ENCODE measurements at regions not wholly inside any gene's neighbourhood (a gene's known extent, or its start where the extent isn't known, plus 50 kb on each side); places are given as distances from the start of the nearest gene placed in this dataset.

GRCh38 chr16:51326131-51326856 is 175.2 kb upstream of the SALL1 start:
- no peak for DNase-seq (ENCODE audit: low read depth in 2 of 2)

- DNase-seq (ENCODE audit: low read depth in 2 of 2), result no peak
Measured at GRCh38 chr16:51321251-51321650, 170.2 kb upstream of the SALL1 start.

GRCh38 chr16:51317575-51317974 is 166.5 kb upstream of the SALL1 start:
- DNase-seq (ENCODE audit: low read depth in 2 of 2), result no peak

GRCh38 chr16:51313198-51313597 is 162.1 kb upstream of the SALL1 start:
- DNase-seq (ENCODE audit: low read depth in 2 of 2), result no peak

GRCh38 chr16:51312363-51313150 is 161.5 kb upstream of the SALL1 start:
- DNase-seq (ENCODE audit: low read depth in 2 of 2), result no peak

GRCh38 chr16:51310159-51310558 is 159.1 kb upstream of the SALL1 start:
- DNase-seq (ENCODE audit: low read depth in 2 of 2), result no peak

- DNase-seq (ENCODE audit: low read depth in 2 of 2), result no peak
Measured at GRCh38 chr16:51306886-51307595, 156.0 kb upstream of the SALL1 start.

GRCh38 chr16:51306116-51306515 is 155.0 kb upstream of the SALL1 start:
- no peak for DNase-seq (ENCODE audit: low read depth in 2 of 2)

GRCh38 chr16:51305337-51305736 is 154.3 kb upstream of the SALL1 start:
- DNase-seq (ENCODE audit: low read depth in 2 of 2), result no peak

- DNase-seq (ENCODE audit: low read depth in 2 of 2), result no peak
Measured at GRCh38 chr16:51302042-51302441, 151.0 kb upstream of the SALL1 start.

GRCh38 chr16:51298800-51299199 is 147.7 kb upstream of the SALL1 start:
- no peak for DNase-seq (ENCODE audit: low read depth in 2 of 2)

GRCh38 chr16:51290442-51291285 is 139.6 kb upstream of the SALL1 start:
- DNase-seq (ENCODE audit: low read depth in 2 of 2), result no peak

GRCh38 chr16:51289336-51289735 is 138.3 kb upstream of the SALL1 start:
- DNase-seq (ENCODE audit: low read depth in 2 of 2), result no peak

GRCh38 chr16:51287121-51287755 is 136.2 kb upstream of the SALL1 start:
- no peak for DNase-seq (ENCODE audit: low read depth in 2 of 2)

GRCh38 chr16:51286272-51286671 is 135.2 kb upstream of the SALL1 start:
- DNase-seq (ENCODE audit: low read depth in 2 of 2), result no peak

GRCh38 chr16:51276336-51276735 is 125.3 kb upstream of the SALL1 start:
- no peak for DNase-seq (ENCODE audit: low read depth in 2 of 2)

- no peak for DNase-seq (ENCODE audit: low read depth in 2 of 2)
Measured at GRCh38 chr16:51272420-51272819, 121.3 kb upstream of the SALL1 start.

GRCh38 chr16:51271156-51271701 is 120.2 kb upstream of the SALL1 start:
- no peak for DNase-seq (ENCODE audit: low read depth in 2 of 2)

- DNase-seq (ENCODE audit: low read depth in 2 of 2), result no peak
Measured at GRCh38 chr16:51268237-51268636, 117.2 kb upstream of the SALL1 start.

- DNase-seq (ENCODE audit: low read depth in 2 of 2), result no peak
Measured at GRCh38 chr16:51267681-51268080, 116.6 kb upstream of the SALL1 start.

- no peak for DNase-seq (ENCODE audit: low read depth in 2 of 2)
Measured at GRCh38 chr16:51262428-51262827, 111.4 kb upstream of the SALL1 start.
